ENCODE measurements at regions not wholly inside any gene's neighbourhood (a gene's known extent, or its start where the extent isn't known, plus 50 kb on each side); places are given as distances from the start of the nearest gene placed in this dataset.
"Not testable (repeated sequence)": the region's sequence is repeated elsewhere in the genome, so short reads cannot be mapped to it uniquely, and the experiment has no call there.

GRCh38 chr3:193927413-193928206, 208.3 kb upstream of the HES1 start:
- DNase-seq, result not testable (repeated sequence)

GRCh38 chr3:193928354-193929209, 207.4 kb upstream of the HES1 start:
- DNase-seq, result no peak

GRCh38 chr3:193929373-193929772, 206.6 kb upstream of the HES1 start:
- DNase-seq, result no peak

GRCh38 chr3:193929921-193930646, 205.9 kb upstream of the HES1 start:
- DNase-seq, result no peak

GRCh38 chr3:193932136-193932535, 203.8 kb upstream of the HES1 start:
- DNase-seq, result no peak

GRCh38 chr3:193932576-193932975, 203.4 kb upstream of the HES1 start:
- no peak for DNase-seq

- DNase-seq, result no peak
Observed at GRCh38 chr3:193933451-193933850, 202.5 kb upstream of the HES1 start.

- no peak for DNase-seq
Observed at GRCh38 chr3:193935916-193936315, 200.0 kb upstream of the HES1 start.

GRCh38 chr3:193938613-193939012, 197.3 kb upstream of the HES1 start:
- DNase-seq, result no peak

- DNase-seq, result no peak
Observed at GRCh38 chr3:193939527-193939926, 196.4 kb upstream of the HES1 start.

- no peak for DNase-seq
Observed at GRCh38 chr3:193940526-193940925, 195.4 kb upstream of the HES1 start.

- DNase-seq, result no peak
Observed at GRCh38 chr3:193941486-193941885, 194.5 kb upstream of the HES1 start.

- DNase-seq, result no peak
Observed at GRCh38 chr3:193942516-193943055, 193.4 kb upstream of the HES1 start.

GRCh38 chr3:193943200-193943599, 192.7 kb upstream of the HES1 start:
- DNase-seq, result no peak

GRCh38 chr3:193943851-193944517, 192.0 kb upstream of the HES1 start:
- DNase-seq, result no peak

- DNase-seq, result no peak
Observed at GRCh38 chr3:193944518-193944884, 191.4 kb upstream of the HES1 start.

- DNase-seq, result no peak
Observed at GRCh38 chr3:193945143-193945542, 190.8 kb upstream of the HES1 start.

- DNase-seq, result peak in 1 of 3 donors; percentile 34
Observed at GRCh38 chr3:193946945-193947344, 189.0 kb upstream of the HES1 start.

GRCh38 chr3:193947596-193947995, 188.4 kb upstream of the HES1 start:
- peak in 1 of 3 donors; percentile 38 for DNase-seq

- DNase-seq, result no peak
Observed at GRCh38 chr3:193948459-193948858, 187.5 kb upstream of the HES1 start.

GRCh38 chr3:193951859-193952258, 184.1 kb upstream of the HES1 start:
- DNase-seq, result no peak

- DNase-seq, result no peak
Observed at GRCh38 chr3:193954752-193955151, 181.2 kb upstream of the HES1 start.

All from muscle of back (tissue), 3 donors.